ENCODE measurements at regions not wholly inside any gene's neighbourhood (a gene's known extent, or its start where the extent isn't known, plus 50 kb on each side); places are given as distances from the start of the nearest gene placed in this dataset.

- TF ChIP-seq, protein P1, sequence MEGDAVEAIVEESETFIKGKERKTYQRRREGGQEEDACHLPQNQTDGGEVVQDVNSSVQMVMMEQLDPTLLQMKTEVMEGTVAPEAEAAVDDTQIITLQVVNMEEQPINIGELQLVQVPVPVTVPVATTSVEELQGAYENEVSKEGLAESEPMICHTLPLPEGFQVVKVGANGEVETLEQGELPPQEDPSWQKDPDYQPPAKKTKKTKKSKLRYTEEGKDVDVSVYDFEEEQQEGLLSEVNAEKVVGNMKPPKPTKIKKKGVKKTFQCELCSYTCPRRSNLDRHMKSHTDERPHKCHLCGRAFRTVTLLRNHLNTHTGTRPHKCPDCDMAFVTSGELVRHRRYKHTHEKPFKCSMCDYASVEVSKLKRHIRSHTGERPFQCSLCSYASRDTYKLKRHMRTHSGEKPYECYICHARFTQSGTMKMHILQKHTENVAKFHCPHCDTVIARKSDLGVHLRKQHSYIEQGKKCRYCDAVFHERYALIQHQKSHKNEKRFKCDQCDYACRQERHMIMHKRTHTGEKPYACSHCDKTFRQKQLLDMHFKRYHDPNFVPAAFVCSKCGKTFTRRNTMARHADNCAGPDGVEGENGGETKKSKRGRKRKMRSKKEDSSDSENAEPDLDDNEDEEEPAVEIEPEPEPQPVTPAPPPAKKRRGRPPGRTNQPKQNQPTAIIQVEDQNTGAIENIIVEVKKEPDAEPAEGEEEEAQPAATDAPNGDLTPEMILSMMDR (conservative IDR thresholded peaks at IDR 0.05; ENCODE audit: low read depth, low read length) = no peak
- H3K4me3 ChIP-seq (ENCODE audit: low read length) = no peak overlapping the region
- DNase-seq (ENCODE audit: low read depth) = no peak
Observed at GRCh38 chr19:31174948-31175347, 174.3 kb downstream of the TSHZ3 start.

DNA sequence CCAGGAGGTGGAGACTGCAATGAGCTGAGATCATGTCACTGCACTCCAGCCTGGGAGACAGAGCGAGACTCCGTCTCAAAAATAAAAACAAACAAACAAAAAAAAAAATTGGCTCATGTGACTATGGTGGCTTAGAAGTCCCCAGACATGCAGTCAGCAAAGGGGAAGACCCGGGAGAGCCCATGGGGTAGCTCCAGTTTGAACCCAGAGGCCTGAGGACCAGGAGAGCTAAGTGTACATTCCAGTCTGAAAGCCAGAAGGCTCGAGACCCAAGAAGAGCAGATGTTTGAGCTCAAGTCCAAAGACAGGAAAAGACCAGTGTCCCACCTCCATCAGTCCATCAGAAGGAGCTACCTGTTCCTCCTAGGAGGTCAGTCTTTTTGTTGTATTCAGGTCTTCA is 175.2 kb downstream of the TSHZ3 start:
- DNase-seq (ENCODE audit: low read depth) = no peak
- no peak overlapping the region for H3K4me3 ChIP-seq (ENCODE audit: low read length)
- TF ChIP-seq, protein P1 (conservative IDR thresholded peaks at IDR 0.05; ENCODE audit: low read depth, low read length) = no peak

- DNase-seq (ENCODE audit: low read depth) = no peak
- TF ChIP-seq, protein P1 (conservative IDR thresholded peaks at IDR 0.05; ENCODE audit: low read depth, low read length) = no peak
- H3K4me3 ChIP-seq (ENCODE audit: low read length) = no peak overlapping the region
Observed at GRCh38 chr19:31171936-31172335, 177.3 kb downstream of the TSHZ3 start.

GRCh38 chr19:31170046-31170445 is 179.2 kb downstream of the TSHZ3 start:
- no peak overlapping the region for H3K4me3 ChIP-seq (ENCODE audit: low read length)
- TF ChIP-seq, protein P1 (conservative IDR thresholded peaks at IDR 0.05; ENCODE audit: low read depth, low read length) = no peak
- no peak for DNase-seq (ENCODE audit: low read depth)

DNA sequence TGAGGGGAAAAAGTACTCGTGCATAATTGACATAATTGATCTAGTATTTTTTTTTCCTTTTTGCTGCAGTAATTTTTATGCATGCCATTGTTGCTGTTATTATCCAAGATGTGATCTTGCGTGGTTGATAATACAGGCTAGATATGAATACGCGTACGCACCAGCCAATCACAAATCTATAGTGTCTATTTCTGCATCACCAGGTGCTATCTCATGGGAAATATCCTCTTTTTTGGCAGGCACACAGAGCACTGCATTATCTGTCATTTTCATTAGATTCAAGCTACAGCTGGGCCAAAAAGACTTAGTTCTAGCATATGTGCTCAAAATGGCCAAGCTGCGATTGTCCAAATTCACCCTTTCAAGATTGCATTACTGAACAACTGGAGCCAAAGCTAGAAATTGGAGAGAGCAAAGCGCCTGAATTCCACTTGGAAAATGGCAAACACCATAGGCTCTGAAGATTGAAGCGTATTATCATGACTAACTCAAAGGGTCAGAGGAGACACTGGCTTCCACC is 181.1 kb downstream of the TSHZ3 start:
- TF ChIP-seq, protein P1 (conservative IDR thresholded peaks at IDR 0.05; ENCODE audit: low read depth, low read length) = no peak
- no peak for DNase-seq (ENCODE audit: low read depth)

DNA sequence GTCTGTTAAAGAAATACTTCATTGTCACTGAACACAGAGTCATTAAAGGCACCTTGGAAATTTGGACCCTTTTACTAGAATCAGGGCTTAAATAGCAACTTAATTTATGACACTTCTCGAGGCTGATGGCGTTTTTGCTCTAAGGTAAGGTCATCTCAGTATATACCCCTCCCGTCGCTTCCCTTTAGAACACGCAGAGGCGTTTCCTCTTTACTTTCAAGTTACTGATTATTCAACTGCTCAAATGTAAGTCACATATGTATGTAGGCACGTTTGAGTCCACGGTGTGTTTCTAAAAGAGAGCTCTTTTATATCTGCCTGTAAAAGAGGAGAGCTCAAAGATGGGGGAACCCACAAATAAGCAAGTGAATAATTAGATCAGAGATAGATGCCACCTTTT is 181.5 kb downstream of the TSHZ3 start:
- TF ChIP-seq, protein P1 (conservative IDR thresholded peaks at IDR 0.05; ENCODE audit: low read depth, low read length) = no peak
- no peak overlapping the region for H3K4me3 ChIP-seq (ENCODE audit: low read length)
- no peak for DNase-seq (ENCODE audit: low read depth)

More for the DNA sequence above, 181.1 kb downstream of the TSHZ3 start:
- no peak overlapping the region for H3K4me3 ChIP-seq (ENCODE audit: low read length)

DNA sequence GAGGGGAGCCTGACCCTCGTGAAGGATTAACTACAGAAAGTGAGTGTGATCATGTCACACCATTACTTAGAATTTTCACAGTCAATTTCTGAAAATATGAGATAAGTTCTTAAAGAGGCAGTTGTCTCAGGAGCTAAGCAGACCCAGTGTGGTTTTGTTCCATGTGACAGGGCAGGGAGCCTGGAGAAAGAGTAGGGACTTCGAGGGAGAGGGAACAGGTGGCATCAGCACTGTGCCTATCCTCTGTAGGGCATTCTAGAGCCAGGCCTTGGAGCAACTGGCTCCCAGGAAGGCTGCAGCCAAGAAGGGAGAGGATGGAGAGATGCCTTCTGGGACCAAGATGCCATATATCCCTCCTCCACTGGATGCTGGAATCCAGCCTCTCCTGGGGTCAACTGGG is 183.0 kb downstream of the TSHZ3 start:
- no peak overlapping the region for H3K4me3 ChIP-seq (ENCODE audit: low read length)
- TF ChIP-seq, protein P1 (conservative IDR thresholded peaks at IDR 0.05; ENCODE audit: low read depth, low read length) = no peak
- DNase-seq (ENCODE audit: low read depth) = no peak
